ENCODE measurements at regions not wholly inside any gene's neighbourhood (a gene's known extent, or its start where the extent isn't known, plus 50 kb on each side); places are given as distances from the start of the nearest gene placed in this dataset.

- WGBS (ENCODE audit: insufficient coverage), result 78% methylated on average over 4 of the region's 4 CpGs
- intact Hi-C loops (cut with micrococcal nuclease), result no loop called here
- no peaks in the 10 kb centered on the region for H3K36me3 Mint-ChIP-seq
Observed at GRCh38 chr7:53642361-53642760, 606.9 kb downstream of the POM121L12 start.

GRCh38 chr7:53642866-53643265, 607.4 kb downstream of the POM121L12 start:
- no peaks in the 10 kb centered on the region for H3K27me3 Mint-ChIP-seq (ENCODE audit: low read depth in 3 of 3)
- no CpG with 5 or more reads among the region's 2 CpGs for WGBS (ENCODE audit: insufficient coverage)
- Histone ChIP-seq H3K36me3 (replicated peaks in 1 of 2; ENCODE audit: control insufficient read depth in 1 of 2, insufficient read depth in 2 of 2, low read length in 2 of 2) (no peaks in the 10 kb centered on the region), H3K27me3 (ENCODE audit: control insufficient read depth in 2 of 2, insufficient read depth in 2 of 2, low read length in 2 of 2) (no peaks in the 10 kb centered on the region), H2AFZ (ENCODE audit: insufficient read depth, low read depth, low read length, poor library complexity, severe bottlenecking) (no peak overlapping the region), H3K4me3 (replicated peaks in 1 of 3; ENCODE audit: low read depth in 2 of 3, low read length in 3 of 3) (no peak overlapping the region), H3K9me3 (replicated peaks in 1 of 2; ENCODE audit: control insufficient read depth in 1 of 2, insufficient read depth in 1 of 2, low read length in 2 of 2) (peaks cover 5 to 10% of the 10 kb centered on the region in 2 donors), H3K27ac (ENCODE audit: low read depth in 1 of 2, low read length in 2 of 2) (no peak overlapping the region), H3K4me1 (ENCODE audit: control insufficient read depth in 1 of 2, insufficient read depth in 2 of 2, low read length in 2 of 2) (no peaks in the 10 kb centered on the region), H3K4me2 (replicated peaks; ENCODE audit: extremely low read depth, low read length, poor library complexity, severe bottlenecking) (no peak overlapping the region), H4K20me1 (ENCODE audit: insufficient read depth, low read length) (no peaks in the 10 kb centered on the region), H3K9ac (ENCODE audit: insufficient read depth, low read length, poor library complexity, severe bottlenecking) (no peak overlapping the region), H3K79me2 (ENCODE audit: insufficient read depth, low read length) (no peaks in the 10 kb centered on the region)
- H3K27ac Mint-ChIP-seq, result no peak overlapping the region
- DNase-seq, result no peak
- H3K36me3 Mint-ChIP-seq, result no peaks in the 10 kb centered on the region
- intact Hi-C loops (cut with micrococcal nuclease), result no loop called here
- peaks cover 0 to 2% (median 0%) of the 10 kb centered on the region in 7 donors for H3K9me3 Mint-ChIP-seq
- no peak overlapping the region for H3K4me3 Mint-ChIP-seq
- TF ChIP-seq, protein P1, sequence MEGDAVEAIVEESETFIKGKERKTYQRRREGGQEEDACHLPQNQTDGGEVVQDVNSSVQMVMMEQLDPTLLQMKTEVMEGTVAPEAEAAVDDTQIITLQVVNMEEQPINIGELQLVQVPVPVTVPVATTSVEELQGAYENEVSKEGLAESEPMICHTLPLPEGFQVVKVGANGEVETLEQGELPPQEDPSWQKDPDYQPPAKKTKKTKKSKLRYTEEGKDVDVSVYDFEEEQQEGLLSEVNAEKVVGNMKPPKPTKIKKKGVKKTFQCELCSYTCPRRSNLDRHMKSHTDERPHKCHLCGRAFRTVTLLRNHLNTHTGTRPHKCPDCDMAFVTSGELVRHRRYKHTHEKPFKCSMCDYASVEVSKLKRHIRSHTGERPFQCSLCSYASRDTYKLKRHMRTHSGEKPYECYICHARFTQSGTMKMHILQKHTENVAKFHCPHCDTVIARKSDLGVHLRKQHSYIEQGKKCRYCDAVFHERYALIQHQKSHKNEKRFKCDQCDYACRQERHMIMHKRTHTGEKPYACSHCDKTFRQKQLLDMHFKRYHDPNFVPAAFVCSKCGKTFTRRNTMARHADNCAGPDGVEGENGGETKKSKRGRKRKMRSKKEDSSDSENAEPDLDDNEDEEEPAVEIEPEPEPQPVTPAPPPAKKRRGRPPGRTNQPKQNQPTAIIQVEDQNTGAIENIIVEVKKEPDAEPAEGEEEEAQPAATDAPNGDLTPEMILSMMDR (IDR thresholded peaks at IDR 0.05), result no peak
- H3K4me1 Mint-ChIP-seq, result no peaks in the 10 kb centered on the region

More at GRCh38 chr7:53642361-53642760, 606.9 kb downstream of the POM121L12 start:
- H3K4me2 ChIP-seq (replicated peaks; ENCODE audit: extremely low read depth, low read length, poor library complexity, severe bottlenecking), result no peak overlapping the region
- H3K4me1 ChIP-seq (ENCODE audit: control insufficient read depth in 1 of 2, insufficient read depth in 2 of 2, low read length in 2 of 2), result no peaks in the 10 kb centered on the region
- TF ChIP-seq, protein P1 (IDR thresholded peaks at IDR 0.05), result no peak
- no peaks in the 10 kb centered on the region for H3K27me3 ChIP-seq (ENCODE audit: control insufficient read depth in 2 of 2, insufficient read depth in 2 of 2, low read length in 2 of 2)
- Mint-ChIP-seq H3K4me3 (no peak overlapping the region), H3K9me3 (peaks cover 0 to 3% (median 2%) of the 10 kb centered on the region in 7 donors), H3K4me1 (no peaks in the 10 kb centered on the region), H3K27ac (no peak overlapping the region), H3K27me3 (ENCODE audit: low read depth in 3 of 3) (no peaks in the 10 kb centered on the region)
- no peaks in the 10 kb centered on the region for H3K79me2 ChIP-seq (ENCODE audit: insufficient read depth, low read length)
- H3K27ac ChIP-seq (ENCODE audit: low read depth in 1 of 2, low read length in 2 of 2), result no peak overlapping the region
- no peak for DNase-seq
- H3K36me3 ChIP-seq (replicated peaks in 1 of 2; ENCODE audit: control insufficient read depth in 1 of 2, insufficient read depth in 2 of 2, low read length in 2 of 2), result no peaks in the 10 kb centered on the region
- no peaks in the 10 kb centered on the region for H4K20me1 ChIP-seq (ENCODE audit: insufficient read depth, low read length)
- H3K9ac ChIP-seq (ENCODE audit: insufficient read depth, low read length, poor library complexity, severe bottlenecking), result no peak overlapping the region
- no peak overlapping the region for H3K4me3 ChIP-seq (replicated peaks in 1 of 3; ENCODE audit: low read depth in 2 of 3, low read length in 3 of 3)
- H3K9me3 ChIP-seq (replicated peaks in 1 of 2; ENCODE audit: control insufficient read depth in 1 of 2, insufficient read depth in 1 of 2, low read length in 2 of 2), result peaks cover 5 to 10% of the 10 kb centered on the region in 2 donors
- H2AFZ ChIP-seq (ENCODE audit: insufficient read depth, low read depth, low read length, poor library complexity, severe bottlenecking), result no peak overlapping the region

All from CD14-positive monocyte (primary cell).